IMR-90 (cell line): ENCODE measurements at regions not wholly inside any gene's neighbourhood (a gene's known extent, or its start where the extent isn't known, plus 50 kb on each side); places are given as distances from the start of the nearest gene placed in this dataset.
A peak's percentile ranks its signal among the peaks of the same experiment; 100 is the strongest.

Experiments used
- ATAC-seq: fragments of 200-7000 bp; cut with Tn5 transposase; 2 replicates; pipeline ENCODE4 v1.9.1; 2020; ENCODE audit warnings: low read depth, mild to moderate bottlenecking, moderate library complexity
- BruUV-seq: library from RNA; stranded (reverse); fragments of 400-500 nt; replicated peaks from 2 replicates; lab custom pipeline; 2021; lab: Mats Ljungman, UMichigan
- CTCF ChIA-PET: fragments of 300-600 bp; formaldehyde crosslinking; extraction: SDS; loops from one replicate; lab custom pipeline; 2021; ENCODE audit warnings: antibody characterized with exemption; lab: Yijun Ruan, JAX
- POLR2A ChIA-PET: fragments of 300-600 bp; sonication (Branson Sonifier 250); formaldehyde crosslinking; loops from one replicate; lab custom pipeline; 2022; ENCODE audit warnings: antibody characterized with exemption; ENCODE audit not compliant: unreplicated experiment; lab: Charles Lee
- DNase-seq: peaks from one replicate; pipeline ENCODE4 v3.0.0; 2013
- H2AFZ ChIP-seq: replicated peaks from 2 replicates; pipeline ENCODE3; 2013; ENCODE audit warnings: low read length, mild to moderate bottlenecking; ENCODE audit not compliant: poor library complexity
- H2AK5ac ChIP-seq: 2 replicates; pipeline ENCODE4 v1.6.1; 2013; ENCODE audit warnings: low read depth, low read length, inconsistent platforms
- H2AK9ac ChIP-seq: replicated peaks from 2 replicates; pipeline ENCODE3; 2013; ENCODE audit warnings: mild to moderate bottlenecking, low read depth, low read length, moderate library complexity; ENCODE audit not compliant: poor library complexity
- H2BK120ac ChIP-seq: 2 replicates; pipeline ENCODE4 v1.6.1; 2013; ENCODE audit warnings: low read depth, low read length, inconsistent platforms
- H2BK15ac ChIP-seq: 3 replicates; pipeline ENCODE4 v1.6.1; 2013; ENCODE audit warnings: low read depth, low read length, inconsistent platforms
- H2BK20ac ChIP-seq: 2 replicates; pipeline ENCODE4 v1.6.1; 2013; ENCODE audit warnings: low read depth, mild to moderate bottlenecking, inconsistent platforms, low read length, moderate library complexity
- H2BK5ac ChIP-seq: 2 replicates; pipeline ENCODE4 v1.6.1; 2013; ENCODE audit warnings: mild to moderate bottlenecking, low read depth, low read length, inconsistent platforms; ENCODE audit not compliant: poor library complexity, severe bottlenecking
- H3K14ac ChIP-seq: replicated peaks from 2 replicates; pipeline ENCODE4 v1.6.1; 2013; ENCODE audit warnings: low read depth, low read length, inconsistent platforms
- H3K18ac ChIP-seq: 2 replicates; pipeline ENCODE4 v1.6.1; 2013; ENCODE audit warnings: low read depth, low read length, control low read depth
- H3K23ac ChIP-seq: 2 replicates; pipeline ENCODE4 v1.6.1; 2013; ENCODE audit warnings: low read depth, low read length, inconsistent platforms
- H3K27ac ChIP-seq: 2 replicates; pipeline ENCODE4 v1.5.1; 2013; ENCODE audit warnings: mild to moderate bottlenecking, control low read depth, low read length; ENCODE audit not compliant: insufficient read depth
- H3K27me3 ChIP-seq: 2 replicates; pipeline ENCODE4 v1.6.1; 2013; ENCODE audit warnings: low read length; ENCODE audit not compliant: control insufficient read depth, insufficient read depth
- H3K36me3 ChIP-seq: 2 replicates; pipeline ENCODE4 v1.6.1; 2013; ENCODE audit warnings: low read length, mixed read lengths; ENCODE audit not compliant: control insufficient read depth, insufficient read depth
- H3K4ac ChIP-seq: 2 replicates; pipeline ENCODE4 v1.6.1; 2013; ENCODE audit warnings: low read depth, low read length, inconsistent platforms
- H3K4me1 ChIP-seq: 2 replicates; pipeline ENCODE4 v1.6.1; 2013; ENCODE audit warnings: low read length, mixed read lengths; ENCODE audit not compliant: control insufficient read depth, insufficient read depth
- H3K4me2 ChIP-seq: 2 replicates; pipeline ENCODE4 v1.6.1; 2013; ENCODE audit warnings: low read depth, mild to moderate bottlenecking, control low read depth, low read length, moderate library complexity
- H3K4me3 ChIP-seq: 2 replicates; pipeline ENCODE4 v1.5.1; 2013; ENCODE audit warnings: low read depth, mild to moderate bottlenecking, control low read depth, low read length, moderate library complexity; ENCODE audit not compliant: insufficient read depth
- H3K56ac ChIP-seq: 2 replicates; pipeline ENCODE4 v1.6.1; 2013; ENCODE audit warnings: low read length, inconsistent platforms; ENCODE audit not compliant: insufficient read depth; ENCODE audit errors: extremely low read depth
- H3K79me1 ChIP-seq, 2 experiments: 2 replicates each; pipeline ENCODE4 v1.6.1; 2013; ENCODE audit warnings: low read length in 2 of 2, inconsistent platforms in 1 of 2, low read depth in 1 of 2
- H3K9ac ChIP-seq: 2 replicates; pipeline ENCODE4 v1.6.1; 2013; ENCODE audit warnings: low read depth, low read length, control low read depth
- H3K9me1 ChIP-seq: 2 replicates; pipeline ENCODE4 v1.6.1; 2013; ENCODE audit warnings: low read length, inconsistent platforms; ENCODE audit not compliant: insufficient read depth
- H3K9me3 ChIP-seq: 2 replicates; pipeline ENCODE4 v1.6.1; 2013; ENCODE audit warnings: low read length; ENCODE audit not compliant: control insufficient read depth, insufficient read depth
- H4K20me1 ChIP-seq: 2 replicates; pipeline ENCODE4 v1.6.1; 2013; ENCODE audit warnings: low read length, inconsistent platforms; ENCODE audit not compliant: insufficient read depth
- H4K5ac ChIP-seq: 2 replicates; pipeline ENCODE4 v1.6.1; 2013; ENCODE audit warnings: mild to moderate bottlenecking, low read depth, low read length, control low read depth
- H4K8ac ChIP-seq, 2 experiments: 2 replicates each; pipeline ENCODE4 v1.6.1; 2013; ENCODE audit warnings: low read depth in 2 of 2, low read length in 2 of 2, control low read depth in 1 of 2, inconsistent platforms in 1 of 2
- H4K91ac ChIP-seq: 2 replicates; pipeline ENCODE4 v1.6.1; 2013; ENCODE audit warnings: low read depth, low read length, inconsistent platforms; ENCODE audit not compliant: insufficient read depth
- BHLHE40 ChIP-seq: fragments of 150-350 bp; IDR thresholded peaks from 2 replicates; pipeline ENCODE4 v1.6.1; 2016; ENCODE audit warnings: mild to moderate bottlenecking, low read depth, low read length
- CEBPB ChIP-seq: IDR thresholded peaks from 2 replicates; pipeline ENCODE4 v1.6.1; 2012; ENCODE audit warnings: low read depth, low read length, improper control_type of control experiment
- CHD1 ChIP-seq: IDR thresholded peaks from 2 replicates; pipeline ENCODE4 v1.6.1; 2012; ENCODE audit warnings: low read depth, low read length, improper control_type of control experiment
- CTCF ChIP-seq: conservative IDR thresholded peaks from 2 replicates; pipeline ENCODE4 v1.5.1; 2012; ENCODE audit warnings: mild to moderate bottlenecking, low read depth, low read length, improper control_type of control experiment
- MAZ ChIP-seq: IDR thresholded peaks from 2 replicates; pipeline ENCODE4 v1.6.1; 2012; ENCODE audit warnings: low read depth, mild to moderate bottlenecking, low read length, improper control_type of control experiment, moderate library complexity, borderline replicate concordance
- MXI1 ChIP-seq: IDR thresholded peaks from 2 replicates; pipeline ENCODE4 v1.6.1; 2012; ENCODE audit warnings: low read depth, mild to moderate bottlenecking, low read length, moderate library complexity, borderline replicate concordance
- NFE2L2 ChIP-seq: fragments of 150-350 bp; IDR thresholded peaks from 2 replicates; pipeline ENCODE4 v1.6.1; 2016; ENCODE audit warnings: low read depth, mild to moderate bottlenecking, low read length
- POLR2A ChIP-seq: IDR thresholded peaks from 2 replicates; pipeline ENCODE4 v1.6.1; 2012; ENCODE audit warnings: mild to moderate bottlenecking, low read depth, low read length
- RAD21 ChIP-seq: IDR thresholded peaks from 2 replicates; pipeline ENCODE4 v1.6.1; 2012; ENCODE audit warnings: low read length, improper control_type of control experiment
- RCOR1 ChIP-seq: IDR thresholded peaks from 2 replicates; pipeline ENCODE4 v1.6.1; 2012; ENCODE audit warnings: mild to moderate bottlenecking, low read length, improper control_type of control experiment; ENCODE audit not compliant: insufficient replicate concordance
- WGBS, 2 experiments: methylation state at CpG; one replicate each; pipeline versions ENCODE4 v1.1.5 to v1.1.7; 2013; ENCODE audit warnings: missing lambda C conversion rate in 2 of 2; ENCODE audit not compliant: insufficient read length in 1 of 2; ENCODE audit errors: extremely low coverage in 2 of 2; 5-methylcytosine and 5-hydroxymethylcytosine counted together
- dilution Hi-C: fragments of 300-500 bp; cut with HindIII; formaldehyde crosslinking; loops from one replicate; pipeline ENCODE4 v1.14.3; 2018; ENCODE audit warnings: low sequenced_read_pairs; ENCODE audit not compliant: unreplicated experiment
- in situ Hi-C: fragments of 300-500 bp; cut with MboI; formaldehyde crosslinking; loops from 3 replicates; pipeline ENCODE4 v1.14.3; 2019; ENCODE audit warnings: low sequenced_read_pairs, inconsistent platforms, mixed read lengths
- intact Hi-C: fragments of 100-400 bp; cut with micrococcal nuclease; formaldehyde crosslinking; loops from 2 replicates; pipeline ENCODE4 v1.10.0; 2022

- H3K9me3 ChIP-seq, result peaks cover 2% of the 10 kb centered on the region
- no peak overlapping the region for H4K5ac ChIP-seq
- H3K4ac ChIP-seq, result no peak overlapping the region
- H4K20me1 ChIP-seq, result no peaks in the 10 kb centered on the region
- H3K23ac ChIP-seq, result no peak overlapping the region
- H3K4me3 ChIP-seq, result no peak overlapping the region
- ATAC-seq (no peak), DNase-seq (peak; percentile 23)
- dilution Hi-C loops, result no loop called here
- H2BK20ac ChIP-seq, result no peak overlapping the region
- WGBS, 2 experiments, result no CpG with 5 or more reads among the region's 4 CpGs
- no peaks in the 10 kb centered on the region for H3K36me3 ChIP-seq
- no peak overlapping the region for H4K8ac ChIP-seq
- no peak overlapping the region for H2BK120ac ChIP-seq
- intact Hi-C loops, result no loop called here
- no peak overlapping the region for H4K91ac ChIP-seq
- H3K4me1 ChIP-seq, result no peaks in the 10 kb centered on the region; the same call in 1 of the 2 replicates
- no peak overlapping the region for H3K56ac ChIP-seq
- no peak overlapping the region for H2BK5ac ChIP-seq
- H3K27ac ChIP-seq, result no peak overlapping the region
- no peak overlapping the region for H3K18ac ChIP-seq
- no peak overlapping the region for H2AK9ac ChIP-seq
- H3K4me2 ChIP-seq, result no peak overlapping the region
- no peak overlapping the region for H2BK15ac ChIP-seq
- no peaks in the 10 kb centered on the region for H3K27me3 ChIP-seq
- H2AK5ac ChIP-seq, result no peak overlapping the region
- ChIA-PET POLR2A (no interaction called here), CTCF (no interaction called here)
- in situ Hi-C loops, result no loop called here
- no peak overlapping the region for H3K14ac ChIP-seq
- H3K79me1 ChIP-seq, result no peaks in the 10 kb centered on the region
- H2AFZ ChIP-seq, result no peak overlapping the region
- BruUV-seq, result no TSS peak
- H3K9ac ChIP-seq, result no peak overlapping the region
- no peaks in the 10 kb centered on the region for H3K9me1 ChIP-seq
- TF ChIP-seq MXI1 (no peak), CTCF (no peak), CHD1 (no peak), BHLHE40 (no peak), CEBPB (no peak), MAZ (no peak), RAD21 (no peak), RCOR1 (no peak), NFE2L2 (no peak), POLR2A (no peak)
Observed at GRCh38 chr13:74229242-74229641, 95.0 kb upstream of the KLF12 start.
